ENCODE measurements at regions not wholly inside any gene's neighbourhood (a gene's known extent, or its start where the extent isn't known, plus 50 kb on each side); places are given as distances from the start of the nearest gene placed in this dataset.

GRCh38 chr10:85047979-85048378 is 719.6 kb downstream of the CCSER2 start:
- TF ChIP-seq POLR2A (conservative IDR thresholded peaks at IDR 0.05) (no peak), ZBTB33 (CRISPR knock-in tag; IDR thresholded peaks at IDR 0.05) (no peak), GTF2F1 (IDR thresholded peaks at IDR 0.05; ENCODE audit: low read depth, low read length) (no peak), EP300 (IDR thresholded peaks at IDR 0.05; ENCODE audit: low read length) (no peak), NCOA6 (IDR thresholded peaks at IDR 0.05) (no peak), MXI1 (IDR thresholded peaks at IDR 0.05; ENCODE audit: low read depth, low read length) (no peak), ARHGAP35 (IDR thresholded peaks at IDR 0.05; ENCODE audit: partially characterized antibody) (no peak), CTCF (IDR thresholded peaks at IDR 0.05 in 2 of 3, conservative IDR thresholded peaks at IDR 0.05 in 1 of 3; ENCODE audit: insufficient read depth in 2 of 3, low read depth in 1 of 3, low read length in 3 of 3) (no peak), SRF (CRISPR knock-in tag; IDR thresholded peaks at IDR 0.05) (no peak), TSC22D4 (tag; IDR thresholded peaks at IDR 0.05) (no peak), PML (IDR thresholded peaks at IDR 0.05; ENCODE audit: low read length) (no peak), JUND (IDR thresholded peaks at IDR 0.05; ENCODE audit: borderline replicate concordance, low read depth, low read length) (no peak), JUND (tag; IDR thresholded peaks at IDR 0.05; ENCODE audit: borderline replicate concordance, low read depth, low read length) (no peak), NR3C1 (CRISPR knock-in tag; IDR thresholded peaks at IDR 0.05) (no peak), GATAD2B (IDR thresholded peaks at IDR 0.05; ENCODE audit: borderline replicate concordance) (no peak)

Measured in K562 (cell line).